HG03045 (cell line): ENCODE measurements at regions not wholly inside any gene's neighbourhood (a gene's known extent, or its start where the extent isn't known, plus 50 kb on each side); places are given as distances from the start of the nearest gene placed in this dataset.

Experiments used
- ATAC-seq: cut with Tn5 transposase; IDR thresholded peaks from one replicate; pipeline ENCODE4 v1.9.1; 2021; ENCODE audit warnings: mild to moderate bottlenecking, moderate library complexity; ENCODE audit not compliant: unreplicated experiment

- ATAC-seq = no peak
These were observed 420.6 kb downstream of the COL12A1 start for GRCh38 chr6:74785236-74785635.

GRCh38 chr6:74782346-74782745 is 423.5 kb downstream of the COL12A1 start:
- no peak for ATAC-seq

DNA sequence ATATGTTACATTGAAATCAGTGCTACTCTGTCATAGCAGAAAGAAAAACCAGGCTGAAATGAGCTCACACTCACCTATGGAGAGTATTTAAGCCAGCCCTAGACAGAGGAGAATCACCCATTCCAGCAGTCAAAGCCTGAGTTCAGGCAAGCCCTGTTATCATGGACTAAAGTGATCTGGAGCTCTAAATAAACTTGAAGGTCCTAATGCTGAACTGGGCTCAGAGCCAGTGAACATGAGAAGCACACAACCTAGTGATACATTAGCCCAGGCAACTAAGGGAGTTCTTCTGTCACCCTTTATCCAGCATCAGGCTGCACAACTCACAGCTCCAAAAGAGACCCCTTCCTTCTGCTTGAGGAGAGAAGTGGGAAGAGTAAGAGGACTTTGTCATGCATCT is 425.0 kb downstream of the COL12A1 start:
- no peak for ATAC-seq

DNA sequence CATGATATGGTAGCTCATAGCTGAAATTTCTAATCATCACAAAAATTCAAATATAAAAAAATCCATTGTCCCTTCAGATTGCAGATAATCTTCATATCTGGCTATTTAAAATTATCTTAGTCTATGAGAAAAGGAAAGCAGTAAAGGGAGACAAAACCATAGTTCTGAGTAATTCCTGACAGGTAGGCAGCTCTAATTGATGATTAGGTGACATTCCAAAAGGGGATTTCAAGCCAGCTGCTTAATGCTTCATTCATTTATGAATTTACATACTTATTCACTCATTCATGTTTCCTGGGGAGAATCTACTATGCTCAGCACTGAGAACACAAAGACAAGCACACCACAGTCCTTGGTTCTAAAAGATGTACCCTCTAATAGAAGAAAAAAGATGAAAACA is 437.1 kb downstream of the COL12A1 start:
- no peak for ATAC-seq

DNA sequence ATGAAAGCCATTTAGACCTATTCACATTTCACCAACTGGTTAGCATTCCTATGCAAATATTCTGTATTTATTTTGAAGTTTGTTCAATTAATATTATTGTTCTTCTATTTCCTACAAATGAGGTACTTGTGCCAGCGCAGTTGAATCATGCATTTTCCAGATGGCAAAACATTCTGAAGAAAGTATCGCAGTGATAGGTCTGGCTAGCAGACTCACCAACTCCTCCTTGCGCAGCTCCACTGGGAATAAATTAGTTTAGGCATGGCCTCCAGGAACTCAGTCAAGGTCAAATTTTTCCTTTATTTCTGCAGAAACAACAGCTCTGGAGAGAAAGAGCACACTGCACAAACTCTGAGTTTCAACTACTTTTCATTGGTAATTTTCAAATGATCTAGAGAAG is 437.7 kb downstream of the COL12A1 start:
- no peak for ATAC-seq

DNA sequence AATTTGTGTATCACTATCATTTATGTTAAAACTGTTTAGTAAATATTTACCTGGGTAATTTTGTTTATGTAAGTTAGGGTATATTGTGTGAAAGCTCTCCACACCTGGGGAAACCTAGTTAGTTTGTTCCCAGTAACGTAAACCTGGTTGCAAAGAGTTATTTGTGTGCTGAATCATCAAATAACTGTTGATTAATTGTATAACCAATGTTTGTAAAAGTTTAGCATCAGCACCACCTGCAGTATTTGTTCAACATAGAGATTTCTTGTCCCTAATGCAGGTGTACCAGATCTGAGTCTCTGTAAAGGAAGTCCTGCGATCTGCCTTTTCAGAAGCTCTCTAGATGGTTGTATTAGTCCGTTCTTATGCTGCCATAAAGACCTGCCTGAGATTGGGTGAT is 440.4 kb downstream of the COL12A1 start:
- no peak for ATAC-seq

DNA sequence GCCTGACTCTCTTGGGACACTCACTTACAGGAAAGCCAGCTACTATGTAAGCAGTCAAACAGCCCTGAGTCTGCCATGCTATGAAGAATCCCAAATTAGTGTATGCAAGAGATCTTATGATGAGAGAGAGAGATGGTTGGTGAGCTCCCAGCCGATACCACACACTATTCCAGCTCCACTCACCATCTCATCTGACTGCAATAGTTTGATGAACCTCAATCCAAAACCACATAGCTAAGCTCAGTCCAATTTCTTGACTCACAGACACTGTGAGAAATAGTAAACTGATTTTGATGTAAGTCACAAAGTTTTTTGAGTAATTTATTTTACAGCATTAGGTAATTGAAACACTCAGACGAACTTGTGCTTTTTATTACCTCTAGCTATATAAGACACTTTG is 441.4 kb downstream of the COL12A1 start:
- ATAC-seq = no peak

DNA sequence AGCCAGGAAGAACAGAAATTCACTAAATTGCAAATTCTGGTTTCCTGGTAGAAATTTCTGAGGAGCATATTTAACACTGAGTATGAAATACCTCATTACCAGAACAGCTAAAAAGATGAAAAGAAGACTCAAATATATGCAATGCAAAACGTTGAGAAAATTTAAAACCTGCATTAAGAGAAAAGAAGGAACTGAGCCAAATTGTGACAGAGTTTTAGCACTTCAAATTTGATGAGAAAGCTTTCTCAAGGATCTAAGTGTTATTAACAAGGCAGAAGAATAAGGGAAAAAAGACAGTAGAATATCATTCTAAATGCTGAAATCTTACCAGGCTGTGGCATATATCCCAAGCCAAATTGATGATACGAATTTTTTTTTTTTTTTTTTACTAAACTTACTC is 443.0 kb downstream of the COL12A1 start:
- no peak for ATAC-seq

GRCh38 chr6:74757813-74758212 is 448.0 kb downstream of the COL12A1 start:
- no peak for ATAC-seq

DNA sequence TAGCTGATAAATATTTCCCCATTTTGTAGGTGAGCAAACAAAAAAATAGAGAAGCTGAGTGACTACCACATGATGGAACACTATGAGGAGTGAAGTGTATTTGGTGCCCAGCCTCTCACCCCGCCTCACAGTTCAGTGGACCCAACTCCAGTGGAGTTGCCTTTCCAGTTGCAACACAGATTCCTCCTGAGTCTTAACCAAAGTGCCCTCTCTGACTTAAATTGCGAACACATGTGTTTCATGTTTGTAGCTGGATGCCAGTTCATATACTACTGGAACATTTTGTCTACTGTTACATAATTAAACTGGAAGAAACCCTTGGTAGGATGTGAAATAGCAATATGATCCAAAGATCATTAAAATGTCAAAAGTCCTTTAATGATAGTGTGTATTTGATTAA is 448.9 kb downstream of the COL12A1 start:
- no peak for ATAC-seq

GRCh38 chr6:74755778-74756177 is 450.1 kb downstream of the COL12A1 start:
- no peak for ATAC-seq

GRCh38 chr6:74755196-74755595 is 450.7 kb downstream of the COL12A1 start:
- no peak for ATAC-seq

DNA sequence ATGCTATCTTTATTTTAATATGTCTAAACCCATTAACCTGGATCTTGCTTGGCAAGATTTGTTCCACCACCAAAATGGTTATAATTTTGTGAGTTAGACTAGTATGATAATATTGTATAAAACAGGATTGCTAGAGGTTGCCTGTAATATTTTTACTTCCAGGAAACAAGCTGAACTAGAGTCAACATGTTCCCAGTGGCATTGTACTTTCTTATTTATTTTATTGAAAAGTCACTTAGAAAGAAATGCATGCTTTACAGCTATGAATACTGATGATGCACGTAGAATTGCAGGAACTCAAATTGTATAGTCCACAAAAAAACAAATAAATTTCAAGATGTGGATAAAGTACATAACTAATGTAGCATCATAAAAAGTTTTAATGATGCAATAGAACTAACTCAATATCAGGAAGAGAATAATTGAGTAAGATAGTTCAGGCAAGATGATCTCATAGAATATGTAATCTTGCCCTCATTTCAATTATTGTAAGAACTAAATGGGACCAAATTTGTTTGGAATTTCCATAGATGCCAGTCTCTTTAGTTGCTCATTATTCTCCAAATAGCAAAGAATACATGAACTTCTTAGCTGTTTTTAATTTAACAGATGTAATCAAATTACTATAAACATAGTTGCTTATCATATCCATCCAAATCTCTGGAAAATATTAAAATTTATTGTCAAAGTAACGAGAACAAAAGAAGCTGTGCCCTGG is 451.8 kb downstream of the COL12A1 start:
- ATAC-seq = no peak

DNA sequence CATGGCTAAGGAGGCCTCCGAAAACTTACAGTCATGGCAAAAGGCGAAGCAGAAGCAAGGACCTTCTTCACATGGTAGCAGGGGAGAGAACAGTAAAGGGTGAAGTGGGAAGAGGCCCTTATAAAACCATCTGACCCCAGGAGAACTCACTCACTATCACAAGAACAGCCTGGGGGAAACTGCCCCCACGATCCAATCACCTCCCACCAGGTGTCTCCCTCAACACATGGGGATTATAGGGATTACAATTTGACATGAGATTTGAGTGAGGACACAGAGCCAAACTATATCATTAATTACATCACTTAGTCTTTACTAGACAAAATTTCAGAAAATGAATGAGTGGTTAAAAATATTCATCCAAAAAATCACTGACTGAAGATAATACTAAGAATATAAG is 453.6 kb downstream of the COL12A1 start:
- ATAC-seq = no peak

- no peak for ATAC-seq
These were observed 455.0 kb downstream of the COL12A1 start for GRCh38 chr6:74750826-74751225.

GRCh38 chr6:74749211-74750147 is 456.4 kb downstream of the COL12A1 start:
- no peak for ATAC-seq

DNA sequence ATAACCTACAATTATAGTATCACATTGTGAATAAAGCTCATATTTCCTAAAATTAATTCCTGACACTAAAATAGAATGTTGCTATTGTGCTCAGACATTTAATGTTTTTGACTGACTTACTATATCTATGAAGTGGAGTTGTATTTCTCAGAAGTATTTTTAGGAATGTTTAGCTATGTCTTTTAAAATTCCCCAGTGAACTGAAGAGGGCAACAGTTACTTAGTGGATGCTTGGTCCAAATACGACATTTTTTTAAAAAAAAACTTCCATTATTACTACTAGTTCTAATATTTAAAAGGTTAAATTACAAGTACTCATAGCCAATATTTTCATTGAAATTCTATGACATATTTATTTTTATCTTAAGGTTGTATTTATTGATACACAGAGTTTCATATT is 460.2 kb downstream of the COL12A1 start:
- no peak for ATAC-seq

GRCh38 chr6:74742793-74743508 is 462.9 kb downstream of the COL12A1 start:
- ATAC-seq = no peak

DNA sequence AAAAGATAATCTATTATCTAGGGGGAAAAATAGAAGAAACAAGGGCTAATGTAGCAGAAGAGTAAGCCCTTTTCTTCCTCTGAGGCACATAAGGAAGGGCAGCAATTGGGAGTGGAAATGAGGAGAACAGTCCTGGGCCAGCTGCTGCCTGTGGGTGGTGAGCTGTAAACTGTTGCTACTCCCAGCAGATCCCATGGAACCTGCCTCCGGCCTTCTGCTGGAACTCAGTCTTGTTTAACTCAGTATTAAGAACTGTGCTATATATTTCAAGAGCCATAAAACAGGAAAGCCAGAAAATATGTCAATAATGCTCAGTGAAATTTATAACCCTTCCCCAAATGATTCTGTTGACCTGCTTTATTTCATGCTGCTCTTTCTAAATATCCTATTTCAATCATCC is 464.2 kb downstream of the COL12A1 start:
- no peak for ATAC-seq

DNA sequence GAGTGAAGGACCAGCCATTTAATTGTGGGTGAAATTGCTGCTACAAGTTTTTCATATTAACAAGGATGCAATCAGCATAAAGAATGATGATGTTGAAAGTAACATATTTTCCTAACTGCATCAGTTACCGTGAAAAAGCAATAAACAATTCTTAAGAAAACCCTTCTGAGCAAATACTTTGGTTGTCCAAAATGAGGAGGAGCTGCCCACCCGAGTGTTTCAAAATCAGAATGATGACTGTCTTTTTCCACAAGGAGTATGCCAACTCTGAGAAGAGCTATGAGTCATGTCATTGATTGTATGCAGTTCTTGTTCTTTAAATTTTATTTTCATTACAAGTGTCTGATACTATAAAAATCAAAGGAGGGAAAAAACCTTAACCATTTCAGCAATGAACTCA is 470.5 kb downstream of the COL12A1 start:
- no peak for ATAC-seq

GRCh38 chr6:74734901-74735300 is 471.0 kb downstream of the COL12A1 start:
- ATAC-seq = no peak
